Breast epithelium (tissue), 3 donors: ENCODE measurements at regions not wholly inside any gene's neighbourhood (a gene's known extent, or its start where the extent isn't known, plus 50 kb on each side); places are given as distances from the start of the nearest gene placed in this dataset.

Experiments
- POLR2AphosphoS5 ChIP-seq, 3 donors: sonication (generic); formaldehyde crosslinking; IDR thresholded peaks; one replicate each; pipeline ENCODE4 v1.6.1; 2017; ENCODE audit warnings: antibody characterized with exemption in 3 of 3
- TF ChIP-seq, protein P1 (sequence below), 3 donors: fragments of 450-650 bp; IDR thresholded peaks; one replicate each; pipeline ENCODE4 v1.5.1; 2016 to 2017; ENCODE audit warnings: antibody characterized with exemption in 3 of 3, mild to moderate bottlenecking in 3 of 3, moderate library complexity in 3 of 3

GRCh38 chr1:14141656-14142055 lies 441.7 kb downstream of the PRDM2 start:
- TF ChIP-seq, protein P1, sequence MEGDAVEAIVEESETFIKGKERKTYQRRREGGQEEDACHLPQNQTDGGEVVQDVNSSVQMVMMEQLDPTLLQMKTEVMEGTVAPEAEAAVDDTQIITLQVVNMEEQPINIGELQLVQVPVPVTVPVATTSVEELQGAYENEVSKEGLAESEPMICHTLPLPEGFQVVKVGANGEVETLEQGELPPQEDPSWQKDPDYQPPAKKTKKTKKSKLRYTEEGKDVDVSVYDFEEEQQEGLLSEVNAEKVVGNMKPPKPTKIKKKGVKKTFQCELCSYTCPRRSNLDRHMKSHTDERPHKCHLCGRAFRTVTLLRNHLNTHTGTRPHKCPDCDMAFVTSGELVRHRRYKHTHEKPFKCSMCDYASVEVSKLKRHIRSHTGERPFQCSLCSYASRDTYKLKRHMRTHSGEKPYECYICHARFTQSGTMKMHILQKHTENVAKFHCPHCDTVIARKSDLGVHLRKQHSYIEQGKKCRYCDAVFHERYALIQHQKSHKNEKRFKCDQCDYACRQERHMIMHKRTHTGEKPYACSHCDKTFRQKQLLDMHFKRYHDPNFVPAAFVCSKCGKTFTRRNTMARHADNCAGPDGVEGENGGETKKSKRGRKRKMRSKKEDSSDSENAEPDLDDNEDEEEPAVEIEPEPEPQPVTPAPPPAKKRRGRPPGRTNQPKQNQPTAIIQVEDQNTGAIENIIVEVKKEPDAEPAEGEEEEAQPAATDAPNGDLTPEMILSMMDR (IDR thresholded peaks at IDR 0.05): no peak
- no peak for TF ChIP-seq POLR2AphosphoS5 (IDR thresholded peaks at IDR 0.05)
